Superior temporal gyrus (tissue), 1 donor: ENCODE measurements at regions not wholly inside any gene's neighbourhood (a gene's known extent, or its start where the extent isn't known, plus 50 kb on each side); places are given as distances from the start of the nearest gene placed in this dataset.

Source experiments
- DNase-seq: peaks from one replicate; pipeline ENCODE4 v3.0.0-alpha.2; 2016; ENCODE audit errors: extremely low spot score

- no peak for DNase-seq
These were observed 53.6 kb upstream of the NT5E start for GRCh38 chr6:85396159-85396808.

- DNase-seq: no peak
These were observed 54.1 kb upstream of the NT5E start for GRCh38 chr6:85395746-85396145.

- no peak for DNase-seq
These were observed 54.9 kb upstream of the NT5E start for GRCh38 chr6:85394853-85395538.

DNA sequence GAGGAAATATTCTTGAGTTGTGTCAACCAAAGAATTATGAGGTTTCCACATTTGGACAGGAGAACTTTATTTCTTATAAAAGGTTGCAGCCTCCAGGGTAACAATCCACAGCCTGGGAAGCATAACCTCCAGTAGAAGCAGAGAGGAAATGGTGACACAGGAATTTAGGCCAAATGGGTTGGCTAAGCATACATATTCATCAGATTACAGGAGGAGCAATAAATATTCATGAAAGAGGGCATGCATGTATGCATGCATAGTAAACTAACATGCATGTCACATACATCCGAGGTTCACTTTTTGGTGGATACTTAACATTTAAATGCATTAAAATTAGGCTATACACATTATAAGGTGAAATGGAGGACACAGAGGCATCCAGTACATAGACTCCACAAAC lies 55.7 kb upstream of the NT5E start:
- DNase-seq: no peak

DNA sequence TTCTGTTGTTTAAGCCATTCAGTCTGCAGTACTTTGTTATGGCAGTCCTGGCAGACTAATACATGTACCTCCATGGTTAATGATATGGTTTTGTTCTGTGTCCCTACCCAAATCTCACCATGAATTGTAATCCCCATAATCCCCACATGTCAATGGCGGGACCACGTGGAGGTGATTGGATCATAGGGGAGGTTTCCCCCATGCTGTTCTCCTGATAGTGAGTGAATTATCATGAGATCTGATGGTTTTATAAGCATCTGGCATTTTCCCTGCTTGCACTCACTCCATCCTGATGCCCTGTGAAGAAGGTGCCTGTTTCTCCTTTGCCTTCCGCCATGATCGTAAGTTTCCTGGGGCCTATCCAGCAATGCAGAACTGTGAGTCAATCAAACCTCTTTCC lies 57.5 kb upstream of the NT5E start:
- no peak for DNase-seq

GRCh38 chr6:85390775-85391174 lies 59.1 kb upstream of the NT5E start:
- no peak for DNase-seq

GRCh38 chr6:85390105-85390728 lies 59.7 kb upstream of the NT5E start:
- DNase-seq: no peak

DNA sequence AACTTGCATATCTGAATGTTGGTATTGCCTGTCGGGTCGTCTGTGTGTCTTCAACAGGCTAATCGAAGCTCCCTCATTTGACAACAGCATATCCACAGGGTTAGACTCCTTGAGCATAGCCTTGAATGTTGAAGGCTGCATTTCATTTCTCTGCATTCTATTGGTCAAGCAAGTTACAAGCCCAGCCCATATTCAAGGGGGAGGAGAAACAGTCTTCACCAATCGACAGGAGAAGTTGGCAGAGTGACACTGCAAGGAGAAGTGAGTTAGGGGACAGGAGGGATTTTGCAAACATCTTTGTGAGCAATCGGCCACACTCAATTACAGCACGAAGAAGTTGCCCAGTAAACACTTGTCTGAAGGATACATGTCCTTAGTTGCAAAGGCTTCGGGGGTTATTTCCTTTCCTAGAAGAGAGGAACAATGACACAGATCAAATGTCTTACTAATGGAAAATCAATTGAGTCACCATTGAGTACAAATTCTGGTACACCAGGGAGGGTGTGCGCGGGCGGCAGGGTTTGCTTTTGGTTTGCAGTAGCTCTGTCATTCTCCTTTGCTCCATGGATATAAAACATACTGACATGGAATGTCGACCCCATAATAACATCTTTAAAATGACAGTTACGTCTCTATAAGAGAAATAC lies 60.6 kb upstream of the NT5E start:
- no peak for DNase-seq

DNA sequence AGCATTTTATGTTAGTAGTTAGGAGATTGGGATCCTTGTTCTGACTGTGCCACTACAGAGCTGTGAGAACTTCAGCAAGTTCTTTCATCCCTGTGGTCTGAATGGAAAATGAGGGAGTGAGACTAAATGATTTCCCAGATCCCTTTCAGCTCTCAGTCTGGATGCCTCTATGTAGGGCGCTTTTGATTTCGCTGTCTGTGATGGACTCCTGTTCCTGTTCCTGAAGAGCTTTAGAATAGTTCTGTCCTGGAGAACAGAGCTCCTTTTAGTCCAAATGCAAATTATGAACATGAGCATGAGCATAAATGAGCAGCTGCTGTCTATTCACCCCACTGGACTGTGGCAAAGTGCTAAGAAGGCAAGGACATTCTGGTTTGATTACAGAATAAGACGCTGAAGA lies 61.4 kb upstream of the NT5E start:
- peak; percentile 37 for DNase-seq

- no peak for DNase-seq
These were observed 64.1 kb upstream of the NT5E start for GRCh38 chr6:85385636-85386315.

- DNase-seq: no peak
These were observed 66.8 kb upstream of the NT5E start for GRCh38 chr6:85383042-85383441.

GRCh38 chr6:85382541-85382940 lies 67.3 kb upstream of the NT5E start:
- DNase-seq: no peak

DNA sequence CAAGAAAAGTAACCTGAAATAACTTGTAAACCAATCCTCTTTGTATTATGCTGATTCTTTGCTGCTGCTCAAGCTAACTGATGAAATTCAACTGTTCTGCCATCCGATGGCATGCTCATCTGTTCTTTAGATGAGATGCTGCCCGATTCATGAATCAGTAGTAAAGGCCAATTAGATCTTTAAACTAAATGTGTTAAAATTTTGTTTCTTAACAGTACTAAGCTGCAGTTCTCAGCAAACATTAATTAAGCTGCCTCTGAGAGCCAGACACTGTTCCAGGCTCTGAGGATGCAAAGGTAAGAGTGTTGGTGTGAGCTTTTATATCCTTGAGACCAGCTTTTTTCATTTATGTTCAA lies 77.0 kb upstream of the NT5E start:
- DNase-seq: no peak

DNA sequence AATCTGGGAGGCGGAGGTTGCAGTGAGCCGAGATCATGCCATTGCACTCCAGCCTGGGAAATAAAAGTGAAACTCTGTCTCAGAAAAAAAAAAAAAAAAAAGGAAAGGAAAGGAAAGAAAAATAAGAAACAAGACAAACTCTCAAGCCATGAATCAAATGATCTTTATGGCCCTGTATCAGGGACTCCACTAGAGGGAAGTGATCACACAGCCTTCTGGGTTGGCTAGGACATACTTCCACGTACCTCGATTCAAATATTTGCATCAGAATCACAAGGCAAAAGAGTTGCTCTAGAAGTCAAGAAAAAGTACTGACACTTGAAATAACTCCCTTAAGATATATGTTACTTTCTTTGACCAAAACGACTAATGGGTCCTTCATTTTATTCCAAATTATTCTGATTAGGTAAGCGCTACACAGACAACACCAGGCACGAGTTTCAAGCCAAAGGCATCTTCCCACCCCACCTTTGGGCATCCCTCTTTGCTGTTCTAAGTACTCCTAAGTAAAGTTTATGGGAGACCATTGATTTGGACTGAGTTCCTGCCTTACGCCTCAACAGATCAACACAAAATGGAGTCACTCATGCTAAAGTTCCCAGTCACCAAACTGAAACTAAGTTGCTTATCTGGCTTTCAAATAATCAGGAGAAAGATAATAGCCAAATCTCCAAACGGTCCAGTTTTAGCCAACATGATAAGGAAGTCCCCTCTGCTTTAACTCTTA lies 77.5 kb upstream of the NT5E start:
- no peak for DNase-seq

DNA sequence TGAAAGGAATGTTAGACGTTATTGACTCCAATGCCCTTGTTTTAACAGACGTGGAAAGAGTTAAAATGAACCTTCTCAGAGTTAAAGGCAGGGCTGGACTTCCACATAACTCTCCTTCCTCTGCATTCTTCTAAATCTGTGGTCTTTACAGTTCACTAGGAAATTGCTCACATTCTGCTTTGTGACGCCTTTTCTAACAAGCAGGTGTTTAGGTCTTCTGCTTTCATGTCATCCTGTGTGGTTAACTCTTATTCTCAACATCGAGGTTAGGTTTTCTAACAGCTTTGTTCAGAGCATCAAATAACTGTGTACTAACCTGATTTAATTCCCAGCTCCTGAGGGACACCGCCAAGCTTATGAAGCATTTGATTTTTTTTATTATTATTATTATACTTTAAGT lies 81.3 kb upstream of the NT5E start:
- no peak for DNase-seq

DNA sequence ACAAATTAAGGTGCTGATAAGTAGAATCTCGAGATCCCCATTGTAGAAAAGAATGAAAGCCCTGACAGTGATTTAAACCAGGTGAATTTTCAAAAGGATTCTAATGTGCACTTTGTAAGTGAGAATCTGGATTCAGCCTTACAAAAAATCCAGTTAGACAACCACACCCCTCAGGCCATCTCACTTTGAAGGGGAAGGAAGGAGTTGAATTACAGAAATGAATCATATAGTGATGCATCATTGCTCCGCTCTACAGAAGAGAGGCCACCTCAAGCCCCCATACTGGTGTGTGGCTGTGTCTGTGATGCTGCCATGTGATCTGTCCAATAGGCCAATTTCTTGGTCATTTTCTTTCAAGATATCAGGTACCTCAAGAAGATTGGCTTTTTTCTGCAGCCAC lies 85.5 kb upstream of the NT5E start:
- DNase-seq: no peak

DNA sequence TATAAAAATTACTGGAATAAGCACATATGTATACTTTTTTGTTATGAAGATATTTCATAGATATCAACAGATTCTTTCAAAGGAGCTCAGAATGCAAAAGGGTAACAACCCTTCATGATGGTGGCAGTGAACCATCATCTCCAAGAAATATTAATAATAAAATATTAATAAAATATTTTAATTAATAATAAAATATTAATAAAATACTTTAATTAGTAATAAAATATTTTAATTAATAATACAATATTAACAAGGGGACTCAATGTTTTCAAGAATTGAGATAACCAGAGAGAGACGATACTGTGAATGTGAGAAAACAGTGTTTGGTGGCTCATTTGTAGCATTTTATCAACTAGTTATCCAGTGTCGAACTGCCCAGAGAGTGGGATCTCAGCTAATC lies 86.0 kb upstream of the NT5E start:
- DNase-seq: no peak

DNA sequence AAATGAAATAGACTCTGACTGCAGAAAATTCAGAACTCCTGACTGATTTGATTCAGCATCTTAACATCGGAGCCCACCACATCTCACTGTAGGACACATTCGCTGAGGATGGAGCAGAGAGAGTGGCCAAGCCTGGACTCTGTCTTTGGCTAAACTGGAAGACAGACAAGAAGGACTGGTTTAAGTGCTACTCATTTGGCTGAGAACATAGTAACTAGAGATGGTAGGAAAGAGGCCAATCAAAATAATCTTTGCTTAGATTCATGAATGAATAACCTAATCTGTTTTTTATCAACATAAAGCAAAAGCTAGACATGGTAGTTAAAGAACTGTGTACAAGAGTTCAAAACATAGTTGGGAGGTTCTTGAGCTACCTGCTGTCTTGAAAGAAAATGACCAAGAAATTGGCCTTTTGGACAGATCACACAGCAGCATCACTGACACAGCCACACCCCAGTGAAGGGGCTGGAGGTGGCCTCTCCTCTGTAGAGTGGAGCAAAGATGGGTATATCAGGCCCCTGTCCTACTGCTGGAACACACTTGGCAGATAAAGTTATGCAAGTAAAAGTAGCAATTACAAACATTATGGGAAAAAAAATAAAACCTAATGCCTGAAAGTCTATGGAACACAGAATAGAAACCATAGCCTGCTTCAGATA lies 87.1 kb upstream of the NT5E start:
- DNase-seq: no peak

- no peak for DNase-seq
These were observed 88.3 kb upstream of the NT5E start for GRCh38 chr6:85361643-85362014.

DNA sequence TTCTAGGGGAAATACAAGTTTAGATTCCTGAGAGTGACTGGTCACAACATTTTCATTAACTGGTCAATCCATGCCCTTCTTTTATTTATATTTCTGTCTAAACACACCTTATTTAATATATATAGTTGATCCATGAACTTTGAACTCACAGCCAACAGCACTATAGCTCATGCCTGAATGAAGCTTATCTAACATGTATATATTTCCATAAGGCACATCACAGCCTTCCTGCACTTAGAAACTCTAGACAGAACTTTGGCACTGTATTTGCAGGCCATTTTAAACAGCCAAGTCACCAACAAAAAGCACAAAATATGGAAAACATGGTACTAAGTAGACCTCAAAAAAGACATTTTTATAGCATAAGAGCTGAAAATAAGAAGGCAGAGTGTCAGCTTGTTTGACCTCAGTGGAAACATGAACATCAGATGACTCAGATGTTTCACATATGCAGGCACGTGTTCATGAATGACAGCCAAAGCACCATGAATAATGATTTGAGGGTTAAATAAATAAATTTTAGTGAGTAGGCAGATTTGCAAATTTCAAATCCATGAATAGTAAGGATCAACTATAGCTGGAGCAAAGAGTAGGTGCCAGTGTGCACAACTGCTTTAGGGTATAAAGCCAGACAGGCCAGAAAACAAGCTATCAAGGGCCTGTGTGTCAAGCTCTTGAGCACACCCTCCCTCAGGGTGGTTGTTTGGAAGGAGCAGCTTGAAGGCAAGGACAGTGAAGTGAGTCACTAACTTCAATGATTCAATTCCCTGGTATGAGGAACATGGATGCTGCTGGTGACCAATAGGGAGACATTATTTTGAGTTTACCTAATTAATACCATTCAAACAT lies 88.9 kb upstream of the NT5E start:
- no peak for DNase-seq
